H54 (cell line): ENCODE measurements at regions not wholly inside any gene's neighbourhood (a gene's known extent, or its start where the extent isn't known, plus 50 kb on each side); places are given as distances from the start of the nearest gene placed in this dataset.

ENCODE experiments used
- DNase-seq: peaks from one replicate; pipeline ENCODE4 v3.0.0; 2011; ENCODE audit warnings: low spot score, mixed read lengths; ENCODE audit not compliant: insufficient read length
- FAIRE-seq: peaks from 3 replicates; lab custom pipeline; 2011; peaks lifted over from hg19 to GRCh38; lab: Jason Lieb, UNC
- POLR2A ChIP-seq: IDR thresholded peaks from 2 replicates; pipeline ENCODE4 v1.6.1; 2011; ENCODE audit warnings: low read depth, mild to moderate bottlenecking, low read length

DNA sequence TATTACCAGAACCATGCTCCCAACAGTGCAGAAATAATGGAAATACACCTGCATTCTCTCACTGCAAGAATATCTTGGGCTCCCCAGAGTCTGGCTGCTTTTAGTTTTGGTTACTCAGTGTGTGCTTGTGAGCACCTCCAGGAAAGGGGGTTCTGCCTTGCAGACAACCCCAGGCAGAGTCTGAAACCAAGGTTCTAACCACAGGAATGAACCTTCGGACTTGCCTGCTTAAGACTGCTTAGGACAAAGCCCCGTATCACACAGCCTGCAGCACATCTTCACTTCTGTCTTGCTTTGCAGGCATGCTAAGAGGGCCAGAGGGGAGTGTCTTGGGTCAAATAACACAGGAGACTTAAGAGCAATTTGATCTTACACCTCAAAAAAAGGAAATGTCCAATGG, 94.8 kb upstream of the SPATA31C2 start:
- TF ChIP-seq POLR2A, result no peak
- FAIRE-seq (no peak), DNase-seq (no peak)

DNA sequence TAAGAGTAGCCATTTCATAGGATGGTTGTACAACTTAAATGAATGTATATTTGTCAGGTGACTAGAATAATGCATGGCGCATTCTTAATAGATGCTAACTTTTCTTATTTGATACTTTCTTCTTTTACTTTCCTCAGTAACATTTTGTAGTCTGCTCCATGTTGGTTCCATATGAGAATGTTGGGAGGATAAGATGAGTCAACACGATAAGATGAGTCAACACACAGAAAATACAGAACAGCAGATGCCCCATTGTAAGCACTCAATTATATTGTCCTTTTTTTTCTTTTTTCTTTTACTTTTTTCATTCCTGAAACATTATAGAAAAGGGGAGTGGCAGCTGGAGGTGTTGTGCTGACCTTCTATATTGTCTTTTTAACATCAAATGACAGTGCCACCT, 92.3 kb upstream of the SPATA31C2 start:
- no peak for DNase-seq
- FAIRE-seq, result no peak
- TF ChIP-seq POLR2A, result no peak

DNA sequence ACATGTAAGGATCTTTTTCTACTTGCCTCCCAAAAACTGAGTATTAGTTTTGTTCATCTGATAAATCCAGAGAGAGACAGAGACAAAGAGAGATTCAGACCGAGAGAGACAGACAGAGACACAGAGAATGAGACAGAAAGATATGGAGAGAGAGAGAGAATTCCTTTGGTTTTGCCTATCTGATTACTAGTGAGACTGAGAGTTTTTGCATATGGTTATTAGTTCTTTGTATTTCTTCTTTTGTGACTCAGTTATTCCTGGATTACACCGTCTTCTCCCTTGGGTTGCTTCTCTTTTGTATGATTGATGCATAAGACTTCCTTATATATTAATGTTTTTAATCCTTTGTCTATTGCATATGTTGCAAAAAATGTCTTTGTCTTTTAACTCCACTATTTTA, 91.2 kb upstream of the SPATA31C2 start:
- TF ChIP-seq POLR2A, result no peak
- FAIRE-seq (no peak), DNase-seq (no peak)

DNA sequence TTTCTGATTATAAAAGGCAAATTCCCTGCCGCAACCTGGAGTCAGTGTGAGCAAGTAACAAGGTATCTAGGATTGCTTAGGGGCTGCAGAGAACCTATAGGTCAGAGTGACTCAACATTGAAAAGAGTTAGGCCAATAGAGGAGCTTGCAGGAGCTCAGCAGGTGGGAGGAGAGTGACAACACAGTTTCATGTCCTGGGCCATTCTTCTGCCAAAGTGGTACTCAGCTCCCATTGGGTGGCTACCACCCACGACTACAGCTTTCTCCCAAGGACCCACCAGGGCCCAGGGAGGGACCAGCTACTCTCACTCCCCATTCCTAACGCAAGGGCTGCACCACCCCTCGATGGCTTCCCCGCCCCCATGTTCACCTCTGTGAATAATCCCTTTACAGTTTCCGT, 86.7 kb upstream of the SPATA31C2 start:
- DNase-seq (no peak), FAIRE-seq (no peak)
- TF ChIP-seq POLR2A, result no peak

DNA sequence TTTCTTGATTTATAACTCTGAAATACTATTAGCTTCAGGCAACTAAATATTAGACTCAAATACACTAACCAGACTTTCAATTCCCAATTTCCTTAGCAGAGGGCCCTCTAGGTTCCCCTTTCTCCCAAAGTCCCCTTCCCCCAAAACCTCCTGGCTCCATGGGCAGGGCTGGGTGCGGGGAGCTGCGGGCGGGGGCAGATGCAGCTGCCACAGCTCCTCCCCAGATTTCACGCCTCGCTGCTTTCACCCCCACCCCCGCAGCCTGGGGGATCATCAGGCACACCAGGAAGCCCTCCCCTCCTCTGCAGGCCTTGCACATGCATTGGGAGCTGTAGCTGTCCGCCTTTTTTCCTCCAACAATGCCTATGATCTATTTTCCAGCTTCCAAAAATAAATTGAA, 82.8 kb upstream of the SPATA31C2 start:
- no peak for DNase-seq
- TF ChIP-seq POLR2A, result no peak
- FAIRE-seq, result no peak

DNA sequence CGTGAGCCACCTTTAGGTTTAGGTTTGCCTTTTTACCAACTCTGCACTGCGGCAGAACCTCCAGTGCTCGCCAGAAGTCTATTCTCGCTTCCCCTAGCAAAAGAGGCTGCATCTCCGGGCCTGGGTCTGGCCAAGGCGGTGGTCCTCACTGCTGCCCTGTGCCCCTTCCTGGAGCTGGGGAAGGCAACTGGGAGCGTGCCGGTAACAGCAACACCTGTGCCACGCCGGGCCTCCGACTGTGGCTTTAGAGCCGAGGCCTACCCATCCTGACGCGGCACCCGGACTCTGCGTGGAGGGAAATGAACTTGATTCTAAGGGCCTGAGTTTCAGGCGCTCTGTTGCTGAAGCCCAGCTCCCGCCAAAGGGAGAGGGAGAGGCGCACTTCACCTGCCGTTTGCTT, 82.4 kb upstream of the SPATA31C2 start:
- TF ChIP-seq POLR2A, result no peak
- FAIRE-seq (no peak), DNase-seq (no peak)

DNA sequence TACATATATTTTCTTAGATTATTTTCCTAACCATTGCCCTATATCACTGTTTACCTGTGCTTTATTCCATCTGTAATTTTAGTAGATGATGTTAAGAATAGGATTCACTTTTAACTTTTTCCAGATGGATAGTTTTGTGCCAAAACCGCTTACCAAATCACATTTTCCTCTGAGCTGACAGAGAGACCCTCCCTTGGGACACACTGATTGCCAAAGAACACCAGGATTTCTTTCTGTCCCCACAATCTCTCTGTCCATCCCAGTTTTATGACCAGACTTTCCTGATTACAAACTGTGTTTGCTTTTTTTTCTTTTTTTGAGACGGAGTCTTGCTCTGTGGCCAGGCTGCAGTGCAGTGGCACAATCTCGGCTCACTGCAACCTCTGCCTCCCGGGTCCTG, 81.3 kb upstream of the SPATA31C2 start:
- TF ChIP-seq POLR2A, result no peak
- FAIRE-seq (no peak), DNase-seq (no peak)

DNA sequence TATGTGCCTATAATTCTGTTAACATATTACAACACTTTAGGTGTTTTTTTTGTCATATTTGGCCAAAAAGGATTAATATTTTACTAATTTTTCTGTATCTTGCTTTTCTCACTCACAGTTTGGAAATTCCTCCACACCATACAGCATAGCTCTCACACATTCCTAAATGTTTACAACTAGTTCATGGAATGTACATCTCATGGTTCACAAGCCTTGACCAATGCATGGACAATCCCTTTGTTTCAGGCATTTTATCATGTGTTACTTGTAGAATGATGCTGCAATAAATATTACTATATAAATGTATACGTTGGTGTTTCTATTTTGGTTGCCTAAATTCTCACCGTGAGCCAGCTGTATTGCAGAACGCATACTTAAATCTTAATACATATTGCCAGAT, 80.5 kb upstream of the SPATA31C2 start:
- TF ChIP-seq POLR2A, result no peak
- no peak for FAIRE-seq

DNA sequence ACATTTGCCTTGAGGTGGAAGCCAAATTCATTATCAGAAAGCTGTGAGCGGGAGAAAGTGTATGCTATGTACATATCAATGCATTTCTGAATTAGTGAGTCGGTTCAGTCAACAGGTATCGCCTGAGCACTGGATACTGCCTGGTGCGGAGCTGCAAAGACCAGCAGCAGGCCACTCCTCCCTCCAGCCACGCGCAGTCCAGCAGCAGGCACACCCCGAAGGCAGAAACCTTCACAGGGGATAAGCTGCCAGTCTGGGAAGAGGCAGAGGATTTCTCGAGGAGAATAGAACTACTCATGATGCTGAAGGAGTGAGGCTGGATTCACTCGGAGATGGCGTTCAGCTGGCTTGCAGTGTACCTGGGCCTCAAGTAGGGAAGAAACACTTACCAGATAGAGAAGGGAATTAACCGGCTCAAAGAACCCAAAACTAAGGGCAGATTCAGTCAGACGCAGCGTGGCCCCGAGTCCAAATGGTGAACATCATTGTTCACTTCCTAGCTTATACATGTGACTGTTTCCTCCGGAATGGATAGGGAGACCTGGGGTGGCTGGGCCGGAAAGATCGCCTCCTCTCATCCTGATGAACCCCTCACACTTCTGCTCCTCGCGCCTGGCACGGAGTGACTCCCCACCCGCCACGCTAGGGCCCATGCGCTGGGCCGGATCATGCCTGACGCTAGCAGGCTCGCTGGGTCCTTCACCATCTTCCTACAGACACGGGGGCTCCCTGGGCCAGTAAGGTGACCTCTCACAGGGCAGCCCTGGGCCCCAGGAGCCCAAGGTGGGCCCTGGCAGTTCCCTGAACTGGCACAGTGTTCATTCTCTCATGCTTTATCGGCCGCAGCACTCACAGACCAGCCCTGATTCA, 78.1 kb upstream of the SPATA31C2 start:
- no peak for DNase-seq
- TF ChIP-seq POLR2A, result no peak
- no peak for FAIRE-seq

More for the DNA sequence above, 80.5 kb upstream of the SPATA31C2 start:
- no peak for DNase-seq

DNA sequence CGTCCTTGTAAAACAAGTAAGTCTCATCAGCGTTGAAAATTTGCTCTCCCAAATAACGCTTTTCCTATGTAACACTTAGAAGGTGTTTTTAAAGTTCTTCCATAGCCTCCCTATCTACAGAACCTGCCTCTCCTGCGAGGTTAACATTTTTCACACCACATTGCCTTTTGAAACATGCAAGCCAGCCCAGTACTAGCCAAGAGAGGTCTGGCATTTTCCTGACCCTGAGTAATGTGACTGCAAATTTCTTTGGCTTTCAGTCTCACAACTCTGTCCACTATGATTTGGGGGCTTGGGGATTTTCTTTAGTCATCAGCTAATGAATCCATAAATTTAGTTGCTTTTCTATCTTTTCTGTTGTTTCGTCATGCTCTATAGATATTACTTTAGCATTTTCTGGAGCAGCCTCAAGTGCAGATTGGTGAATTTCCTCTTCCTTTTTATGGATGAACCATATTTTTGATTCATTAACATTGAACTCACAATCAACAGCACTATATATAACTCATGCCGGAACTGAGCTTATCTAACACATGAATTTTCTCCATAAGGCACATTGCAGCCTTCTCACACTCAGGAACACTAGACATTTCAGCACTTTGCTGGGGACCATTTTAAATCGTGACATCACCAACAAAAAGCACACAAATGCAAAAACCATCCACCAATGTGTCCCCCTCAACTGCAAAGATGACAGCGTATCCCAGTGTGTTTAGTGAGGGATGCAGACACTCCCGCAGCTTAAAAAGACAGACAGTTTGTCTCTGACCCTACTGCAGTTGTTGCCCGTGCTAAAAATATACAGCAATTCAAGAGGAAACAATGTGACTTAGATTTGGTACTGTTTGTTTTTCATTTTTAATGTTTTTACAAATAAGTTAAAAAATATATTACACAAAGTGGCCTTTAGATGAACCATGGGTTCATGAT, 77.2 kb upstream of the SPATA31C2 start:
- no peak for DNase-seq
- FAIRE-seq, result peak; percentile 23
- TF ChIP-seq POLR2A, result no peak

DNA sequence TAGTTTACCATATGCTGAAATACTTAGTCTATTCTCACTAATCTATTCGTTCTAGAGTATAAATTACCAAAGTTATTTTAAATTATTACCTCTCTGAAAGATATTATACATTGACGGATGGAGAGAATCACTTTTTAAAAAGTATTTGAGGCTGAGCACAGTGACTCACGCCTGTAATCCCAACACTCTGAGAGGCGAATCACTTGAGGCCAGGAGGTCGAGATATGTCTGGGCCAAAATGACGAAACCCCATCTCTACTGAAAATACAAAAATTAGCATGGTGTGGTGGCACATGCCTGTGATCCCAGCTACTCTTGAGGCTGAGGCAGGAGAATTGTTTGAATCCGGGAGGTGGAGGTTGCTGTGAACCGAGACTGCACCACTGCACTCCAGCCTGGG, 64.0 kb upstream of the SPATA31C2 start:
- no peak for DNase-seq
- TF ChIP-seq POLR2A, result no peak
- FAIRE-seq, result no peak

DNA sequence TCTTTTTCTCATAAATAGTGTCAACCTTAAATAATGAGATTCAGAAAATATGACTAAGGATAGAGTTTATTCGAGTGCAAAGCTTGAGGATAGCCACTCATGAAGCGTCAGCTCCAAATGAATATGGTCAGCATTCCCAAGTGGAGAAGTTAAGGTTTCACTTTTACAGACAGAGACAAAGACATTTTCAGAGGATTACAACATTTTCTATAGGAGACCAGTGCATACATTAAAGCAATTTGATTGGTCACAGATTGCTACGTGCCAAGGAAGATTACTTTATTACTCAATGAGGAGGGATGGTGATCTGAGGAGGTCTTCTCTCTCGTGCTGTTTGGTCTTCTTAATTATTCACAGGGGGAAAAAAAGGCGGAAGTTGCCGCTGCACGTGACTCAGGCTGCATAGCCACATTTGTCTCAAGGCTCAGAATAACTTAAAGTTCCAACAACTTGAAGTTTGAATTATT, 60.1 kb upstream of the SPATA31C2 start:
- peak; percentile 65 for FAIRE-seq
- TF ChIP-seq POLR2A, result no peak
- no peak for DNase-seq

DNA sequence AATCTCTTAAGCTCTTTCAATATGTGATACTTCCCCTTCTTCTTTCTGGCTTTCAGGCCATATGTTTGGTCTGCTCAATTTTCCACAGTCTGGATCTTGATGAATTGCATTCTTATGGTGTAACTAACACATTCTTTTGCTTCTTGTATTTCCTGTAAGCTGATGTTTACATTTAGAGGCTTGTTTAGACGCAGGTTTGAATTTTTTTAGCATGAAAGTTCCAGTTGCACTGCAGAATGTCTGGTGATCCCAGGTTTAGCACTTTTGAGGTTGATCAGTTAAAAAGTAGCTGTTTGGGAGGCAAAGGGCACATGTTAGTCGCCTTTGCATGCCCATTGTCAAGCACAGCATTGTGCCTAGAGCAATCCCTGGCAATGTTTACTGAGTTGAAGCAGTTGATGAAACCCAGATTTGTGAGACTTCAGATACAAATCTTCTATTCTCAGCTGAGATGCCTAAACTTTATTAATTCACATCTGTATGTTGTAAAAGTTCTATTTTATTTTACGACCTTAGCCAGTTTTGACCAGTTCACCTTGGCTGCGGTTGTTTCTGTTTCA, 59.6 kb upstream of the SPATA31C2 start:
- TF ChIP-seq POLR2A, result no peak
- FAIRE-seq (peak; percentile 90), DNase-seq (peak; percentile 57)

DNA sequence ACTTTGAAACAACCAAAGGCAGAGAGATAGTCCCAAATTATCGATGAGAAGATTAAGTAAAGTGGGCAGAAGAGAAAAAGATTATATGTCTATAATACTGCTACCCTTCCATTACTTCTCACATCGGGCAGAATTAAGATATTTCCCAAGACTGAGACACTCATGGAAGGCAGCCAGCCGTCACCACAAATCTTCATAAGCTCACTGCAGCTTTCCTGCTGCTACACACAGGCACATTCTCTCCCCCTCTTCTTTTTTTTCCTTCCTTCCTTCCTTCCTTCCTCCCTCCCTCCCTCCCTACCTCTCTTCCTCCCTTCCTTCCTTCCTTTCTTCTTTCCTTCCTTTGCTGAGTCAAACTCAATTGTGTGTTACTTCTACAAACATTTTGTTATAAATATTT, 58.7 kb upstream of the SPATA31C2 start:
- FAIRE-seq, result peak; percentile 87

More for the DNA sequence above, 58.7 kb upstream of the SPATA31C2 start:
- DNase-seq, result peak; percentile 40
- TF ChIP-seq POLR2A, result no peak
